Osteocyte (in vitro differentiated cells): ENCODE measurements at regions not wholly inside any gene's neighbourhood (a gene's known extent, or its start where the extent isn't known, plus 50 kb on each side); places are given as distances from the start of the nearest gene placed in this dataset.

Source experiments
- DNase-seq: peaks from one replicate; pipeline ENCODE4 v3.0.0; 2021; ENCODE audit warnings: mixed read lengths; ENCODE audit not compliant: unreplicated experiment; ENCODE audit errors: extremely low spot score
- H3K27ac Mint-ChIP-seq: one replicate; pipeline ENCODE4 v1.8.0; 2021; ENCODE audit warnings: mild to moderate bottlenecking, mixed read lengths; ENCODE audit not compliant: unreplicated experiment
- H3K27me3 Mint-ChIP-seq: one replicate; pipeline ENCODE4 v1.8.0; 2021; ENCODE audit warnings: mixed read lengths; ENCODE audit not compliant: unreplicated experiment
- H3K36me3 Mint-ChIP-seq: one replicate; pipeline ENCODE4 v1.8.0; 2021; ENCODE audit warnings: mixed read lengths; ENCODE audit not compliant: unreplicated experiment
- H3K4me1 Mint-ChIP-seq: one replicate; pipeline ENCODE4 v1.8.0; 2021; ENCODE audit warnings: mixed read lengths; ENCODE audit not compliant: unreplicated experiment
- H3K4me3 Mint-ChIP-seq: one replicate; pipeline ENCODE4 v1.8.0; 2021; ENCODE audit warnings: mild to moderate bottlenecking, moderate library complexity, mixed read lengths; ENCODE audit not compliant: unreplicated experiment
- H3K9me3 Mint-ChIP-seq: one replicate; pipeline ENCODE4 v1.8.0; 2021; ENCODE audit warnings: mixed read lengths; ENCODE audit not compliant: unreplicated experiment
- CTCF ChIP-seq: fragments of 200-600 bp; sonication (generic); IDR thresholded peaks from 2 replicates; pipeline ENCODE4 v1.5.0; 2021; ENCODE audit warnings: antibody characterized with exemption, mild to moderate bottlenecking, moderate library complexity

DNA sequence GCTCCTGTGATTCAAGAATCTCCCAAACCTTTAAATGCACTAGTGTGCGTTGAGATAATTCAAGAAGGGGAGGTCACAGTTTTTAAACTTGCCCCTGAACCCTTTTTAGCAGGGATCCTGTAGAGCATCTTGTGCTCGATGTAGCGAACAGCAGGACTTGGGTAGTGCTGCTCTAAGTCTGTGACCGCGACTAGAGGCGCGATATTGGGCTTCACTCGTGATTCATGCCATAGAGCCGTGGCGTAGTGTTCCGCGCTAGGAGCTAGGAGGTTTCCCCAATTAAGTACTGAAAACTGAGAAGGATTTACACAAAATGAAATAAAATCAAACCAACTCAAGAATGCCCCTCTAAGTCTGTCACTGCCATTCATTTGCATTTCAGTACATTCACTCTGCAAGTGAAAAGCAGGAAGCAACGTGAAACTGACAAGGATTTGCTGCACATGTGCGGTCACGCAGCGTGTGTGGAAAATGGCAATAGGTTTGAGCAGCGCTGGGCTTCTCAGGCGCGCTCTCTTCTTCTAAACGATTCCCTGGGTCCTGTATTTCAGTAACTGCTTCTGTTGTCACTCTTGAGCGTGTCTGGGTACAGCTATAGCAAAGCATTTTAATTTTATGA is 1135.9 kb upstream of the WWC1 start:
- Mint-ChIP-seq H3K4me3 (no peak overlapping the region), H3K27ac (no peak overlapping the region), H3K36me3 (no peaks in the 10 kb centered on the region), H3K4me1 (no peaks in the 10 kb centered on the region), H3K27me3 (peaks cover 18% of the 10 kb centered on the region), H3K9me3 (no peaks in the 10 kb centered on the region)
- no peak for DNase-seq
- no peak for TF ChIP-seq CTCF

- DNase-seq, result no peak
- Mint-ChIP-seq H3K9me3 (no peaks in the 10 kb centered on the region), H3K27me3 (peaks cover 18% of the 10 kb centered on the region), H3K36me3 (no peaks in the 10 kb centered on the region), H3K4me3 (no peak overlapping the region), H3K27ac (no peak overlapping the region), H3K4me1 (no peaks in the 10 kb centered on the region)
- TF ChIP-seq CTCF, result no peak
Measured at GRCh38 chr5:167156446-167156845, 1135.0 kb upstream of the WWC1 start.

DNA sequence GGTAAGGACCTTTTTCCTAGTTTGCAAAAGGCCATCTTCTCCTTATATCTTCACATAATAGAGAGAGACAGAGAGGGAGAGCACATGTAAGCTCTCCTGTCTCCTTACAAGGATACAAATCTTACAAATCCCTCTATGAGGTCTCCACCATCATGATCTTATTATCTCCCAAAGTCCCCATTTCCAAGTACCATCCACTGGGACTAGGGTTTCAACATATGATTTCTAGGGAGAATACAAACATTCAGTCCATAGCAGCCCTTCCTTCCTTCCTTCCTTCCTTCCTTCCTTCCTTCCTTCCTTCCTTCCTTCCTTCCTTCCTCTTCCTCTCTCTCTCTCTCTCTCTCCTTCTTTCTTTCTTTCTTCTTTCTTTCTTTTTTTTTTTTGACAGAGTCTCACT is 1132.9 kb upstream of the WWC1 start:
- no peak overlapping the region for H3K27ac Mint-ChIP-seq
- no peaks in the 10 kb centered on the region for H3K9me3 Mint-ChIP-seq
- H3K4me1 Mint-ChIP-seq, result no peaks in the 10 kb centered on the region

DNA sequence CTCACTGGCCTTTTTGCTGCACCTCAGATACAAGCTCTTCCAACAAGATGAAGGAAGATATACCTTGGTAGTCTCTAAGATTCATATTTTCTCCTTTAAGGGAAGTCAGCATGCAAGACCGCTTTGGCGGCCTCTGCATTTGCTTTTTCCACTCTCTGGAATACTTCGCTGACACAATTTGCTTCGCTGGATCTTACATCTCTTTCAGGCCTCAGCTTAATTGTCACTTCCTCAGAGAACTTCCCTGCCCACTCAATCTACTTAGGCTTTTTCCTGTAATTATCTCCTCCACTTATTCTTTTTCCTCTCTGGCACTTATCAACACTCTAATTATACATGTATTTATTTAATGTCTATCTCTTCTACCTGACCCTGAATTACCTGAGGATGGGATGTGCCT is 1131.1 kb upstream of the WWC1 start:
- no peak overlapping the region for H3K27ac Mint-ChIP-seq
- no peaks in the 10 kb centered on the region for H3K4me1 Mint-ChIP-seq
- no peak for TF ChIP-seq CTCF
- H3K36me3 Mint-ChIP-seq, result no peaks in the 10 kb centered on the region
- no peaks in the 10 kb centered on the region for H3K9me3 Mint-ChIP-seq
- peaks cover 29% of the 10 kb centered on the region for H3K27me3 Mint-ChIP-seq
- no peak overlapping the region for H3K4me3 Mint-ChIP-seq
- DNase-seq, result no peak

More for the DNA sequence above, 1132.9 kb upstream of the WWC1 start:
- Mint-ChIP-seq H3K4me3 (no peak overlapping the region), H3K36me3 (no peaks in the 10 kb centered on the region), H3K27me3 (peaks cover 21% of the 10 kb centered on the region)
- TF ChIP-seq CTCF, result no peak
- no peak for DNase-seq

DNA sequence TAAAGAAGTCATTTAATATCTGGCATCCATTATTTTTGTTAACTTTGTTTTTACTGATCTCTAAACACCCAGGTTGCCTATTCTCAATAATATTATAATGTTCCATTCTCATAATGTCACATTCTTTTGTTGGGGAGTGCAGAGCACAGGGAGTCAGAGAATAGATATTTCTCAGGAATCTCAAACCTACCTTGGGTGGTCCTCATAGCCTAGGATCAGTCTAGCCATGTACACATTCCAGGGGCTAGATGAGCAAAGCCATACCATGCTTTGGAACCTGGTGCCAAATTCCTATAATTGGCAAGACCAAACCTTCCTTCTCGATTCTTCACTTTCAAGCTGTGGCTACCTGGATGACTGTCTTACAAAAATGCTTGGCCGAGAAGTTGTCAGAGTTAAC is 1124.7 kb upstream of the WWC1 start:
- Mint-ChIP-seq H3K27ac (no peak overlapping the region), H3K27me3 (peaks cover 15% of the 10 kb centered on the region), H3K4me3 (no peak overlapping the region), H3K9me3 (no peaks in the 10 kb centered on the region), H3K4me1 (no peaks in the 10 kb centered on the region), H3K36me3 (no peaks in the 10 kb centered on the region)
- TF ChIP-seq CTCF, result no peak
- no peak for DNase-seq
